ENCODE measurements at regions not wholly inside any gene's neighbourhood (a gene's known extent, or its start where the extent isn't known, plus 50 kb on each side); places are given as distances from the start of the nearest gene placed in this dataset.
"Not testable (repeated sequence)": the region's sequence is repeated elsewhere in the genome, so short reads cannot be mapped to it uniquely, and the experiment has no call there.

DNA sequence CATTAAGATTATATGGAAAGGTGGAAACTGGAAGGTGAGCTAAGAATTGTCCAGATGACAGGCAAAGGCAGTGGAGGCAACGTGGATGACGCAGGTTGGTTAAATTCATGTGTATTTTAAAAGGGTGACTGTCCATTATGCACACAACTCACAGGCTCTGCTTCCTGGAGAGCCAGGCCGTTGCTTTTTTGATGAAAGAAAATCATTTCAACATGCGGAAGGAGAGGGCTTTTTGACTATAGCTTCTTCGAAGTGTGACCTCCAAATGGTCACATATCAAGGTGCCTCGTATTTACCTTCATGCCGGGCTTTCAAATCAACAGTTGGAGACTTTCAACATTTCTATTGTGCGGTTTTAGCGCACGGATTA, 126.7 kb downstream of the MYCN start:
- Histone ChIP-seq H3K27me3 (ENCODE audit: insufficient read depth, poor library complexity, severe bottlenecking) (no peaks in the 10 kb centered on the region), H3K27ac (ENCODE audit: poor library complexity, severe bottlenecking) (no peak overlapping the region), H3K36me3 (ENCODE audit: low read depth) (no peaks in the 10 kb centered on the region), H3K4me3 (ENCODE audit: severe bottlenecking) (no peak overlapping the region), H3K4me1 (ENCODE audit: insufficient read depth, poor library complexity, severe bottlenecking) (no peaks in the 10 kb centered on the region), H3K9me3 (ENCODE audit: severe bottlenecking) (no peaks in the 10 kb centered on the region)
- ATAC-seq (ENCODE audit: low read depth) (no peak), DNase-seq (ENCODE audit: low spot score) (no peak)
- TF ChIP-seq, protein P1, sequence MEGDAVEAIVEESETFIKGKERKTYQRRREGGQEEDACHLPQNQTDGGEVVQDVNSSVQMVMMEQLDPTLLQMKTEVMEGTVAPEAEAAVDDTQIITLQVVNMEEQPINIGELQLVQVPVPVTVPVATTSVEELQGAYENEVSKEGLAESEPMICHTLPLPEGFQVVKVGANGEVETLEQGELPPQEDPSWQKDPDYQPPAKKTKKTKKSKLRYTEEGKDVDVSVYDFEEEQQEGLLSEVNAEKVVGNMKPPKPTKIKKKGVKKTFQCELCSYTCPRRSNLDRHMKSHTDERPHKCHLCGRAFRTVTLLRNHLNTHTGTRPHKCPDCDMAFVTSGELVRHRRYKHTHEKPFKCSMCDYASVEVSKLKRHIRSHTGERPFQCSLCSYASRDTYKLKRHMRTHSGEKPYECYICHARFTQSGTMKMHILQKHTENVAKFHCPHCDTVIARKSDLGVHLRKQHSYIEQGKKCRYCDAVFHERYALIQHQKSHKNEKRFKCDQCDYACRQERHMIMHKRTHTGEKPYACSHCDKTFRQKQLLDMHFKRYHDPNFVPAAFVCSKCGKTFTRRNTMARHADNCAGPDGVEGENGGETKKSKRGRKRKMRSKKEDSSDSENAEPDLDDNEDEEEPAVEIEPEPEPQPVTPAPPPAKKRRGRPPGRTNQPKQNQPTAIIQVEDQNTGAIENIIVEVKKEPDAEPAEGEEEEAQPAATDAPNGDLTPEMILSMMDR (IDR thresholded peaks at IDR 0.05; ENCODE audit: poor library complexity, severe bottlenecking) = no peak

DNA sequence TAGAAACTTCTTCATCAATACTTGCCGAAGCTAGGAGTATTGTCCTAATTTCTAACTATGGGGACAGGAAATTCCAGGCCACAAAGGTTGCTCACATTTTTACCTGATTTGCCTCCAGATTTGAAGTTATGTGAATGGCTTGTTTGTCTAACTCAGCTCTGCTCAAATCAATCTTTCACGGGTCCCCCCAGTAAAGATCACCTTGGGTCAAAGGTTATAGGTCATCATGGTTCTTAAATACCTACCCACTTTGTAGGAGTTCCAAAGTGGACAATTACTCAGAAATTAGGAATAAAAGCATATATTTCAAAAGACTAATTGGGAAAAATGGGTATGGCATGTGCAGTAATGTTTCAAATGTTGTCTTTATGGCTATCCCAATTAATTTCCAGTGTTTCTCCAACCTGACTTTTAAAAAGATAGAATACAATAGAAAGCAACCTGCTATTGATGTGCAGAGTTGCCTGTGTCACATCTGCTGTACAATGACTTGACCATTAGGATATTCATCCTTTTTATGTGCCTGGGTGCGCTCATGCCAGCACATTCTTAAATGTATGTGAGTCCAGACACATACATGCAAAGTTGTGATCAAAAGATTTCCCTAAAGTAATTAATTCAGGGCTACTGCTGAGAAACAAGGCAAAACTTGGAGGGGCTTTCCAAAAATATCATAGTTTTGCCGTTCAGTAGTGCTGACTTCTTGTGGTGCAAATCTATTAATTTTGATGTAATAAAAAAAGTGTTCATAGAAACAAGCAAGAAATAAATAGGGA, 126.1 kb downstream of the MYCN start:
- H3K4me3 ChIP-seq (ENCODE audit: severe bottlenecking) = no peak overlapping the region
- no peaks in the 10 kb centered on the region for H3K27me3 ChIP-seq (ENCODE audit: insufficient read depth, poor library complexity, severe bottlenecking)
- H3K27ac ChIP-seq (ENCODE audit: poor library complexity, severe bottlenecking) = no peak overlapping the region
- ATAC-seq (ENCODE audit: low read depth) (no peak), DNase-seq (ENCODE audit: low spot score) (no peak)
- H3K36me3 ChIP-seq (ENCODE audit: low read depth) = no peaks in the 10 kb centered on the region
- H3K4me1 ChIP-seq (ENCODE audit: insufficient read depth, poor library complexity, severe bottlenecking) = no peaks in the 10 kb centered on the region
- H3K9me3 ChIP-seq (ENCODE audit: severe bottlenecking) = no peaks in the 10 kb centered on the region
- TF ChIP-seq, protein P1 (IDR thresholded peaks at IDR 0.05; ENCODE audit: poor library complexity, severe bottlenecking) = no peak

DNA sequence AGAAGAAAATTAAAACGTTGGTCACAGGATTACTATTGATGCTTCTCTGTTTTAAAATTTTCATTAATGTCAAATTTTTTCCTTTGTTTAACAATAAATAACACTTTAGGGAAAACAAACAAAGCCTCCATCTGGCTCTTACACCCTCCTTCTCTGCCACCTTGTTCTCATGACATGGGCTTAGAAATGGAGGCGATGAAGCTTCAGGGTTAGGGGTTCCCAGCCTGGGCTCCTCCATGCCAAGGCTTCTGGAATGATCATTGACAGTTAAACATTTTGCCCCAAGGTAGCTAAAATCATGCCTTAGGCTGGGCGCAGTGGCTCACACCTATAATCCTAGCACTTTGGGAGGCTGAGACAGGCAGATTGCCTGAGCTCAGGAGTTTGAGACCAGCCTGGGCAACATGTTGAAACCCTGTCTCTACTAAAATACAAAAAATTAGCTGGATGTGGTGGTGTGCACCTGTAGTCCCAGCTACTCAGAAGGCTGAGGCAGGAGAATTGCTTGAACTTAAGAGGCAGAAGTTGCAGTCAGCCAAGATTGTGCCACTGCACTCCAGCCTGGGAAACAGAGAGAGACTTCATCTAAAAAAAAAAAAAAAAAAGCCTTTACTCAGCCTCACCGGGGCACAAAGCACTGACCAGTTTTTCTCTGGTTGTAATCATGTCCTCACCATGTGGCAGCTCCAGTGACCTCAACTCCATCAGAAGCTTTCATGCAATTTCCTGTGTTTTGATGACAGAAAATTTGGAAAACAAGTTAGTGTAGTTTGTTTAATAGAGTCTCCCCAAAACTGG, 125.1 kb downstream of the MYCN start:
- H3K36me3 ChIP-seq (ENCODE audit: low read depth); ATAC-seq (ENCODE audit: low read depth); H3K9me3 ChIP-seq (ENCODE audit: severe bottlenecking): not testable (repeated sequence)

DNA sequence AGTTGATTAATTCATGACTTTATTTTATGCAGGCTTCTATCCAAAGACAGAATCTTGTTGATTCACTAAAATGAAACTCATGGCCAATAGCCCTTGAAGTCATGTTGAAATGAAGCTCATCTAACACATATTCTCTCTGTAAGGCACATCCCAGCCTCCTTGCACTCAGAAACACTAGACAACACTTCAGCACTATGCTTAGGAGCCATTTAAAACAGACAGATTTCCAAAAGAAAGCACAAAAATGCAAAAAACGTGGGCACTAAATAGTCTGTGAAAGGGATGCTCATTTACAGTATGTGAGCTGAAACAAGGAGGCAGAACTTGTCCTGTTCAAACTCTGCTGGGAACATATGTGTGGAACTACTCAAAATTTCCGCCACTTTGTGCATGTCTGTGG, 124.4 kb downstream of the MYCN start:
- no peak overlapping the region for H3K27ac ChIP-seq (ENCODE audit: poor library complexity, severe bottlenecking)
- DNase-seq (ENCODE audit: low spot score) (no peak), ATAC-seq (ENCODE audit: low read depth) (no peak)
- H3K36me3 ChIP-seq (ENCODE audit: low read depth) = no peaks in the 10 kb centered on the region
- no peaks in the 10 kb centered on the region for H3K4me1 ChIP-seq (ENCODE audit: insufficient read depth, poor library complexity, severe bottlenecking)
- H3K27me3 ChIP-seq (ENCODE audit: insufficient read depth, poor library complexity, severe bottlenecking) = no peaks in the 10 kb centered on the region
- H3K4me3 ChIP-seq (ENCODE audit: severe bottlenecking) = no peak overlapping the region
- no peaks in the 10 kb centered on the region for H3K9me3 ChIP-seq (ENCODE audit: severe bottlenecking)
- TF ChIP-seq, protein P1 (IDR thresholded peaks at IDR 0.05; ENCODE audit: poor library complexity, severe bottlenecking) = no peak

More for the DNA sequence above, 125.1 kb downstream of the MYCN start:
- not testable (repeated sequence) for H3K27me3 ChIP-seq (ENCODE audit: insufficient read depth, poor library complexity, severe bottlenecking); H3K27ac ChIP-seq (ENCODE audit: poor library complexity, severe bottlenecking); DNase-seq (ENCODE audit: low spot score); H3K4me1 ChIP-seq (ENCODE audit: insufficient read depth, poor library complexity, severe bottlenecking); H3K4me3 ChIP-seq (ENCODE audit: severe bottlenecking)

DNA sequence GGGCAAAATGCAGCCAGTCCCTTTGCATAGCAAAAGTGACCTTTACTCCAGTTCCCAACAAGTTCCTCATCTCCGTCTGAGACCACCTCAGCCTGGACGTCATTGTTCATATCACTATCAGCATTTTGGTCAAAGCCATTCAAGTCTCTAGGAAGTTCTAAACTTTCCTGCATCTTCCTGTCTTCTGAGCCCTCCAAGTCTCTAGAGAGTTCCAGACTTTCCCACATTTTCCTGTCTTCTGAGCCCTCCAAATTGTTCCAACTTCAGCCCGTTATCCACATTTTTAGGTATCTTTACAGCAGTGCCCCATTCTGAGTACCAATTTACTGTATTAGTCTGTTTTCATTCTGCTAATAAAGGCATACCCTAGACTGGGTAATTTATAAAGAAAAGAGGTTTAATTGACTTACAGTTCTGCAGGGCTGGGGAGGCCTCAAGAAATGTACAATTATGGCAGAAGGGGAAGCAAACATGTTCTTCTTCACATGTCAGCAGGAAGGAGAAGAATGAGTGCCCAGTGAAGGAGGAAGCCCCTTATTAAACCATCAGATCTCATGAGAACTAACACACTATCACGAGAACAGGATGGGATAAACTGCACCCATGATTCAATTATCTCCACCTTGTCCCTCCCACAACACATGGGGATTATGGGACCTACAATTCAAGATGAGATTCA, 123.7 kb downstream of the MYCN start:
- no peak for ATAC-seq (ENCODE audit: low read depth)
- Histone ChIP-seq H3K36me3 (ENCODE audit: low read depth) (no peaks in the 10 kb centered on the region), H3K4me1 (ENCODE audit: insufficient read depth, poor library complexity, severe bottlenecking) (no peaks in the 10 kb centered on the region), H3K4me3 (ENCODE audit: severe bottlenecking) (no peak overlapping the region), H3K9me3 (ENCODE audit: severe bottlenecking) (no peaks in the 10 kb centered on the region), H3K27me3 (ENCODE audit: insufficient read depth, poor library complexity, severe bottlenecking) (no peaks in the 10 kb centered on the region), H3K27ac (ENCODE audit: poor library complexity, severe bottlenecking) (no peak overlapping the region)
- no peak for DNase-seq (ENCODE audit: low spot score)
- TF ChIP-seq, protein P1 (IDR thresholded peaks at IDR 0.05; ENCODE audit: poor library complexity, severe bottlenecking) = no peak

All from RWPE2 (cell line).